ENCODE measurements at regions not wholly inside any gene's neighbourhood (a gene's known extent, or its start where the extent isn't known, plus 50 kb on each side); places are given as distances from the start of the nearest gene placed in this dataset.
"Not testable (repeated sequence)": the region's sequence is repeated elsewhere in the genome, so short reads cannot be mapped to it uniquely, and the experiment has no call there.

DNA sequence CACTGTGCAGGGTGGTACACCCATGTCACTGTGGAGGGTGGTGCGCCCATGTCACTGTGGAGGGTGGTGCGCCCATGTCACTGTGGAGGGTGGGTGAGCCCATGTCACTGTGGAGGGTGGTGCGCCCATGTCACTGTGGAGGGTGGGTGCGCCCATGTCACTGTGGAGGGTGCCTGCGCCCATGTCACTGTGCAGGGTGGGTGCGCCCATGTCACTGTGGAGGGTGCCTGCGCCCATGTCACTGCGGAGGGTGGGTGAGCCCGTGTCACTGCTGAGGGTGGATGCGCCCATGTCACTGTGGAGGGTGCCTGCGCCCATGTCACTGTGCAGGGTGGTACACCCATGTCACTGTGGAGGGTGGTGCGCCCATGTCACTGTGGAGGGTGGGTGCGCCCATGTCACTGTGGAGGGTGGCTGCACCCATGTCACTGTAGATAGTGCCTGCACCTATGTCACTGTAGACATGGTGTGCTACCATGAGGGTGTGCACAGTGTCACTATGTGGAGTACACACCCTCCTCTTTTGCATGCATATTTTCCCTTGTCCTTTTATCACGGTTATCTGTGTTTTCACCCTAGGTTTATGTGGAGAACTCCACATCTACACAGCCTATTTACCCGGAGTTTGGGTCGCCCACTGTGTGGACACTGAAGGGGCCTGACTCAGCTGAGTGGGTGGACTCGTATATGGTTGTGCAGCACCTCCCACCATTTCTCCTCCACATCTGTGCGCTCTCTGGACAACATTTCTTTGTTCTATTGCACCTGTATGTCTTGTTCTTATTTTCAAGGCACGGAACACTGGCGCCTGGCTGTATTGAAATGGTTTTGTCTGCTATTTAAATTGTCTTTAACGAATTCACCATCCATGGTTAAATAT lies 222.4 kb downstream of the ERMARD start:
- not testable (repeated sequence) for ATAC-seq

DNA sequence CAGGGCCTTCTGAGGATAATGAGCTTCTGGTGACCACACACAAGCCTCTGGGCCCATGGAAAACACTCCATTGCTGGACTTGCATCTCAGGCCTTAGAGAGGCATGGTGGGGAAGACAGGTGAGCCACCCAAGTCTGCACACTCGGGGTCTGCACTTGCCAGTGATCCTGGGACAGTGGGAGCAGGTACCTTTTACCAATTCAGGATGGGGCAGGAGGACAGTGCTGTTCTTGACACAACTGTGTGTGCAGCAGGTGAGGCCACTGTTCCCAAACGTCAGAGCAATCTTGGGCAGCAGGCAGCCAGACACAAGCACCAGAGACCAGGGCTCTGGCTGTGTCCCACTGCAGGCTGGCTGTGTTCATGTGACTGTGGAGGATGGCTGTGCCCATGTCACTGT lies 221.3 kb downstream of the ERMARD start:
- ATAC-seq = no peak

DNA sequence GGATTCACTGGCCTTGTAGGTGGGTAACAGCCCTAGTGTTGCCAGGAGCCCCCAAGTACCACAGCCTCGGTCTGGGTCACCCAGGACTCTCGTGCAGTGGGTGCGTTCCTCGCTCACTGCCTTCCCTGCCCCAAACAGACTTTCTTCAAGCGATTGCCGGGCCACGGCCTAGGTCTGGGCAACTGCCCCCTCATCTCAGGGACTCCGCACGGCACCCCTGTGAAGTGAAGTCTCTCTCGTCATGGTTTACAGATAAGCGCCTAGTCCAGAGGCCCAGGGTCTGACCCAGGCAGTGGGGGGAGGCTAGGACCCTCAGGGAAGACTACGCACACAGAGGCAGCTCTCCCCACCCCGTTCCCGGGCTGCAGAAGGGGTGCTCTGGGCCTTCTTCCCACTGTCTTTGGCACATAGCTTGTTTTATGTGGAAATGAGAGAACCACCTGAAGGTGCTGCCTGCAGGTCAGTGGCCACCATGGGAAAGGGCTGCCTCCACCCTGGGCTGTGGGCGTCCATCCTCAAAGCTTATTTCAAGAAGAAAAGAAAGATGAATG lies 220.8 kb downstream of the ERMARD start:
- ATAC-seq = no peak

DNA sequence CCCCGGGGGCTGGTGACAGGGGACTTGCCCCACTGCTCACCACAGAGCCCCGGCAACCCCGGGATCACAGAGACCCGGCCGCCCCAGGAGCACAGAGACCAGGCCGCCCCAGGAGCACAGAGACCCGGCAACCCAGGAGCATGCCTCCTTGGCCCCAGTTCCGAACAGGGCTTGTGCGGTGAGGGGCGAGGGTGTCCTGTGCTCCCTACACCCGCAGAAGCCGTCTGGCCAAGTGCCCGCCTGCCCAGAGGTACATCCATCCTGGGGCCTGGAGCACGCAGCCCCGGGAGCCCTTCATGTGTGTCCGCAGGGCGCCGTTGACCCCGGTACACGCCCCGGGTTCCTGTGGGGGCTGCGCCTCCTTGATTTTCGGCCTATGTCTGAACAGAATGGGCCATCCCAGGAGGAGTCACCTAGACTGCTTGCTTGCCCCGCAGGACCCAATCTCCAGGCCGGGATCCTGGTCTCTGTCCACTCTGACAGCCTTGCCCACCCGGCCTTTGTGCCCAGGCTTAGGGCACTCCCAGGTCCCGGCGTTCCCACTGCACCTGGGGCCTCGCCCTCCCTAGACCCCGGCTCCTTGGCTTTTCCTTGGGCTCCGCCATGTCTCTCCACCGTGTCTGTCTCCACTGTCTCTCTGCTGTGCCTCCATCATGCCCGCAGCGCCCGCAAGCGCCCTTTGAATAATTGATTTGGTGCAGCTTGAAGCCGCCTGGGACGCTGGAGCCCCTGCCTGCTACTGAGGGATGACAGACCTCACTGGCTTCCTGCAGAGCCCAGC lies 219.8 kb downstream of the ERMARD start:
- no peak for ATAC-seq

DNA sequence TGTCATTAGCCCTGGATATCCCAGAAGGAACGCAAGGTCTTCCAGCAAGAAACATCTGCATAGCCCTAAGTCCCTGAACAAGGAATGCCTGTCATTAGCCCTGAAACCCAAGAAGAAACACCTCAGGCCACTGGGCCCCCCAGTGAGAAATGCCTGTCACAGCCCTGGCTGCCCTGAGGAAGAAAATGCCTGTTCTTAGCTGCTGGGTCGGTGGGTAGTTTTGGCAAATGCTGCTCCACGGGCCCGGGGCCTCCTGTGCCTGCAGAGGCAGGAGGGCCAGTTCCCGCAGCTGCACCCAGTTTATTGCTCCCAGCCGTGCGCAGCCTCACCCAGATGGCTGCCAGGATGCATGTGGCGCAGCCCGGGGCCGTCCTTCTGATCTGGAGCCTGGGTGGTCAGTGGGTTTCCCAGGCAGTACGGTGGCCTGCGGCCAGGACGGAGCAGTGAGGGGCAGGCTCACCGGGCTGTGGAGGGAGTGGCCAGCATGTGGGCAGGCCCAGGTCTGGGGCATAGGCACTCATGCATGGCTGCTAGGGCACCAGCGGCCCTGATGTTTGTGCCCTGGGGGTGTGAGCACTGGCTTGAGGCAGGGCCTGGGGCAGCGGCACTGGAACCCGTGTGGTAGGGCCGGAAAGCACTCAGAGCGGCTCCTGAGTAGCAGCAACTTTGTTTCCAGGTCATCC lies 219.0 kb downstream of the ERMARD start:
- ATAC-seq = no peak

DNA sequence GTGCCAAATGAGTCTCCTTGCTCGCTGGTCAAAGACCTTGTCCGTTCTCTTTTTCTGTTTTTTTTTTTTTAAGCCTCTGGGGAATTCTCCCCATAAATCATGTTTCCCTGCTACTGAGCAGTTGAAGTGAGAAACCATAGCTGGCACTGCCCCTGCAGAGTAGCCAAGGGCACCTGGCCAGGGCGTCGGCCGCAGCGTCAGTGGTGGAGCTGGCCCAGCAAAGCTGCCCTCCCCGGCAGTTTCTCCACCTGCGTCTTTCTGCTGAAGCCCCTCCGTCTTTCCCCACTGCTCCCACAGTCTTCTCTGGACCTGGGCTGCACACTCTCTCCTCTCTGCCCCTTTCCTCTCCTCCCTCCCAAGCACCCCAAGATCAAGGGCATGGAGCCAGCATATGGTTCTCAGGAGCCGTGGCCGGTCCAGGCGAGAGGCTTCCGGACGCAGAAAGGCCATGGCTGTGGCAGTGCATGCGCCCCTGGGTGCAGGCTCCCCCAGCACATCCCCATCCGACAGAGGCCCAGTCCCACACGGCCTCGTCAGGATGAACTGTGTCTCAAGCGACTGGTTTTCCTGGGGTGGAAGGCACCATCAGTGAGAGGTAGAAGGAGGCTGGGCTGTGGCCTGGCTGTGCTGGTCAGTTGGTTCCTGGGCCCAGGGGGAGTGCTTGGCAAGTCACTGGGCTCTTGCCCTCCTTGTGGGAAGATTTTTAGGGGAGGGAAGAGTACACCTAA lies 218.1 kb downstream of the ERMARD start:
- no peak for ATAC-seq

DNA sequence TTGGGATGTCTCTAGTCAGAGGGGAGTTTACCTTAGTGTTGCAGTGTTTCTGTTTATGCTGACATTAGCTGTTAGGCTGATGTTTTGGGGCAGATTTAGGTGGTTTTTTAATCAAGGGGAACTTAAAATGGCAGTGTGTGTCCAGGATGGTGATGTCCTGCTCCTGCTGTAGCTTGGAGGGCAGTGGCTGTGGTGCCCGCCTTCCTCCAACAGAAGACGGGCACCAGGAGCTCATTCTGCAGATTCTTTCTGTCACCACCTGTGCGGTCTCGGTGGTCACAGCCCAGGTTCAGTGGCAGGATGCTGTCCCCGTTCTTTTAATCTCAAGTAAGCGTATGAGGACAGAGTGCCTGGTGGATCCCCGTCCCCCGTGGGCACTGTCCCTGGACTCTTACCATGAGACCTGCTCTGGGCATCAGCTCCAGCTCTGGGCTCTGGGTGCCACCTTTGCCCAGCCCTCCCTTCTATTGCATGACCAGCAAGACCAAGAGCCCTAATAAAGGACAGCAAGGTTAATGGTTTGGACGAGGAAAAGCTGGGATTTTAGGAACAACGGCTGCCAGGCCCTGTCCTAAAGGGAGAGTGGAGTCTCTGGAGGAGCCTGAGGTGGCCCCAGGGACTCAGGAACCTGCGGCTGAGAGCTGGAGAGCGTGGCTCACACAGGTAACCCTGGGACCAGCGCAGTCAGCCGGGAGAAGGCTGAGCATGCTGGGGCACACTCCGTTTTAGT lies 217.3 kb downstream of the ERMARD start:
- no peak for ATAC-seq

DNA sequence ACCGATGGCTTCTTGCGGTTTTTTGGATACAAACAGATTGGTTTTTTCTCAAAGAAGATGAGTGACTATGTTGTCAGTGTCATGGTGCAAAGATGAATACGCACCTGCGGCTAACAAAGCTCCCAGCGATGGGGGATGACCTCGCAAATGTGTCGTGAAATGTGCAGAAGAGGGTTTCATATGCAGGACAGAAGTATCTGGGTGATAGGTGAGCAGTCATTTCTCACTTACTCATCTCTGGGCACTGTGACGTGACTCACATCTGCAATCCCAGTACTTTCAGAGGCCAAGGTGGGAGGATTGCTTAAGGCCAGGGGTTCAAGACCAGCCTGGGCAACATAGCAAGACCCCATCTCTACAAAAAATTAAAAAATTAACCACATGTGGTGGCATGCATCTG lies 216.3 kb downstream of the ERMARD start:
- ATAC-seq = no peak

DNA sequence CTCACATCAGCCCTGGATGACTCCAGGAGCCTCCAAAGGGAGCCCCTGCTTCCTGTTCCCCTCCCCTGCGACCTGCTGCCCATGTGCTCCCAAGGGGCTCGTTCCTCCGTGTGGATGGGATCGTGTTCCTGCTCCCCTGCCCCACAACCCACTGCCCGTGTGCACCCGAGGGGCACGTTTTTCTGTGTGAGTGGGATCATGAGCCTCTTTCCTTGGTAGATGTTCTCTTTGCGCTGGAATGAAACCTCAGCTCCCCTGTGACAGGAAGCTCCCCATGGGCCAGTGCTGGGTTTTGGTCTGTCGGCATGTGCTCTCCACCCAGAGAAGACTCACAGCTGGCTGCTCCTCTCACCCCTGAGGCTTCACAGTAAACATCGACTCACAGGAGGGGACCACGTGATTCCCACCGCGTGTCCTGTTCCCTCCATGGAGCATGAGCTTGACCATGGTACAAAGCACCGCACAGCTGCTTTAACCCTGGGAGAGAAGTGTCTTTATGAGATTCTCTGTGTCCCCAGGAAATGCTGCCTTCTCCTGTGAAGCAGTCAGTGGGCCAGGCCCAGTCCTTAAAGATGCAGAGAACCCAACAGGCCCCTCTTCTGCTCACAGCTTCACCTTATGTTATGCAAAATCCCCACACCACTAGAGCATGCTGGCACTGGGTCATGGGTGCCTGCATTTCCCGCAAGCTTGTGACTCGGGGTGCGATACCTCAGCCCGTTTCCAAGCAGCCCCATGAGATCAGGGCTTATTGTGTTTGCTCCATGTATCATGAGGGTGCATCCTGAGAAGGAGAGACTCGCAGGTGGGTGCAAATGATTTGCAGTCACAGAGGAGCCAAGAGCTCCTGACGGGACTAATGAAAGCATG lies 215.1 kb downstream of the ERMARD start:
- no peak for ATAC-seq

DNA sequence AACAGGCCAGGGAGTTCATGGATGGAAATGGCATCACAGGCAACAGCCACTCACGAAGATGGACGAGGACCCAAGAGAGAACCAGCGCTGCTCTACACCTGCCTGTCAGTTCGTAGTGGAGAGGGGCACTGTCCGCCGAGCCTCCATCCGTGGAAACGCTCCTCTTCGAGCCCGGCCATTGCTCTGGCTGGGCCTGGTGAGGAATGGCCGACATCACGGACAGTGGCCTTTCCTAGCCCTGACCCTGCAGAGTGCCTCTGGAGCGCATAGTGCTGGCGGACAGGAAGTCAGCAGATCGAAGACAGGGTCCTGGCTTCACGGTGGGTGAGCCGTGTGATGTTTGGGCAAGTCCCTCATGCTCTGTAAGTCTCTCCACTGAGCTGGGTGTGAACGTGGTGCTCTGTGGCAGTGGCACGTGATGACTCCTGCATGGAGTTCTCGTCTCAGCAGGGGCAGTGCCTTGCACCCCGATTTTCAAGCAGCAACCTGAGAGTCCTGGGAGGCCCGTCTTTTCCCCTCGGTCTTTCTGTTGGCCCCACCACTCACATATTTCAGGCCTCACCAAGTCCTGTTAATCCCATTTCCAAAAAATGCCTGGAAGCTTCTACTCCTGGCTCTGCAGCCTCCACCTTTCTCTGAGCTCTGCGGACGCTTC lies 214.4 kb downstream of the ERMARD start:
- no peak for ATAC-seq

DNA sequence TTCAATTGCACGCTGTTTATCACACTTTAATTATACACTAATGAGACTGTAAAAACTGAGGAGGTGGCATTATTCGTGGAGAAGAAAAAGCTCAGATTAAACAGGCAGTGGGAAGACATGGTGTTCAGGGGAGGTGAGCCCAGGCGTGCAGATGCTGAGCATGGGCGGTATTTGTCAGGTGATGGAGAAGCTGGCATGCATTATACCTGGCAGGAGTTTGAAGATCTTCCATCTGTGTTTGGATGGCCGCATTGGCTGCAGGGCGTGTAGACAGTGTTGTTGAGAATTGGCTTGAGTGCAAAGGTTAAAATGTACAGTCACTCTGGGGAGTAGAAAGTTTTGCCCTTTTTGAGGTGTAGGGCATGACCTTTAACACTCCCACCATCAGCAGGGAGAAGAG lies 213.8 kb downstream of the ERMARD start:
- no peak for ATAC-seq

DNA sequence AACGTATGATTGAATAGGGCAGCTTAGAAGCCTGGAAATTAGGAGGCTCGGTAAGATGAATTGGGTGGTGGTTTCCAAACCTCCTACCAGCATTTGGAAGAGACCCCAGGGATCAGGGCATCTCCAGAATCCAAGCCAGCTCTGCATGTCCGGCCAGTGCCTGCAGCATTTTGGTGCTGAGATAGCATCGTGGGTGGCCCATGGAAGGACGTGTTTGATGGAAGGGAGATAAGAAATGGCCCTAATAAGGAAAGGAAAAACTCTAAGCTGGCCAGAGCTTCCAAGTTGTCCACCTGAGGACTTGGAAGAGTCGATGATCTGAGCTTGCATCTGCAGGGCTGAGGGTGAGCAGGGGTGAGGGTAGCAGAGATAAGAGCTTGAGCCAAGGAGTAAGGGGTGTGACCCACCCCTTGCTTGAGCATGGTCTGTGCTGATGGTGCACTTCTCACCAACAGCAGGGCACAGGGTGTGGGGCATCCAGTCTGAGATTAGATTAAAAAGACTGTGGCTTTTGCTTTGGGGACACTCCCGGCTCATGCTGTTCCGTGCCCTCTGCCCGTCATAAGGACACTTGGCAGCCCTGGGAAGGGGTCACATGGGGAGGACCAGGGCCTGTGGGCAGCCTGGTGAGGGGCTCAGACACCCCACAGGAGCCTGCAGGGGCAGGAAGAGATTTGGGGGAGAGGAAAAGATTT lies 213.2 kb downstream of the ERMARD start:
- no peak for ATAC-seq

DNA sequence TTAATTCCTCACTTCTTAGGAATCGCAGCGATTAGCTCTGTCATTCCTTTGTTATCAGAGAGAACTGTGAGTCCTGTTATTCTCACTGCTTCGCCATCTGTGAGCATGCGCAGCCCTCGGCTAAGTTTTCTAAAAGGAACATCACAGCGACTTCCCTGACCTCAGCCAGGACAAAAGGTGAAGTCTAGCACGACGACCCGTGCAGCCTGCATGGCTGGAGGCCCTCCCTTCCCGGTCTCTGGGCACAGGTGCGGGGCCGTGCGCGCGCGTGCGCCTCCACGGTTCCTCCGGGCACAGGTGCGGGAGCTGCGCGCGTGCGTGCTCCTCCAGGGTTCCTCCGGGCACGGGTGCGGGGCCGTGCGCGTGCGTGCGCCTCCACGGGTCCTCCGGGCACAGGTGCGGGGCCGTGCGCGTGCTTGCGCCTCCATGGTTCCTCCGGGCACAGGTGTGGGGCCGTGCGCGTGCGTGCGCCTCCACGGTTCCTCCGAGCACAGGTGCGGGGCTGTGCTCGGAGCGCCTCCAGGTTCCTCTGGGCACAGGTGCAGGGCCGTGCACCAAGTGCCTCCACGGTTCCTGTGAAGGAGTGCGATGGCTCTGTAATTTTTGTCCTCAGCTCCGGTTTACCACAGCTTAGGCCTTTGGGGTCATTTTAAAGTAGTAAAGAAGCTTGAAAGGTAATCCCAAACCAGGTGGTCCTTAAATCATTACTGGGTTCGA lies 212.3 kb downstream of the ERMARD start:
- no peak for ATAC-seq

DNA sequence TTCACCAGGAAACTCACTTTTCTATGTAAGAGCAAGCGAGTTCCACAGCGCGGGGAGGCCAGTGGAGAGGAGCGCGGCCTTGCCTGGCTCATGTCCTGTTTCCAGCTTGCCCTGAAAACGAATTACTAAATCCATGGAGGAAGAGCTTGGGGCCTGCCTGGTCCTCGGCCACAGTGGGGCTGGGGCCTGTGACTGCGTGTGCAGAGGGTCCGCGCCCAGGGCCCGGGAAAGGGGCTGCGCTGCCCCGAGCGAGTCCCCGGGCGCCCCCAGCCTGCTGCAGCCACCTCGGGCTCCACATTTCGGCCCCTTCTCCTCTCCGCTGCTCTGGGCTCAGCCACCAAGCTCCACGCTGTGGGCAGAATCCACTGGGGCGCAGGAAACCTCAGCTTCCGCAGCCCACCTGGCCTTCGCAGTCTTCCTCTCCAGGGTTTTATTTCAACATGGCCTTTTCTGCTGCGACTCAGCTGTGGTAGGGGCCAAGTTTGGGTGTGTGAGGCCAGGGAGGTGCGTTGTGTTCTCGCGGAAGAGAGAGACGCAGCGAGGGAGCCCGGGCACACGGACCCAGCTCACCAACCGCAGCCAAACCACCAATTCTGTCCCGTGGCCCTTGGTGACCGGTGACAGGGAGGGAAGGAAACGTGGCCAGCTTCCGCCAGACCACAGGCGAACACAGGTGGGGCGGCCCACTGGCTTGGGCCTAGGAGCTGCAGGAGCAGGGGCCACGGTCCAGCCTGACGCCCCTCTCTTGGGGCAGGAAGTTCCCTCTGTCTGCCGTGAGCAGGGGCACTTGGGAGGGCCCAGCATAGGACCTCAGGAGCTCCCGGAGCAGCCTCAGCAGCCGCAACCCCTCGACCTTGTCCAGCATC lies 211.4 kb downstream of the ERMARD start:
- no peak for ATAC-seq

DNA sequence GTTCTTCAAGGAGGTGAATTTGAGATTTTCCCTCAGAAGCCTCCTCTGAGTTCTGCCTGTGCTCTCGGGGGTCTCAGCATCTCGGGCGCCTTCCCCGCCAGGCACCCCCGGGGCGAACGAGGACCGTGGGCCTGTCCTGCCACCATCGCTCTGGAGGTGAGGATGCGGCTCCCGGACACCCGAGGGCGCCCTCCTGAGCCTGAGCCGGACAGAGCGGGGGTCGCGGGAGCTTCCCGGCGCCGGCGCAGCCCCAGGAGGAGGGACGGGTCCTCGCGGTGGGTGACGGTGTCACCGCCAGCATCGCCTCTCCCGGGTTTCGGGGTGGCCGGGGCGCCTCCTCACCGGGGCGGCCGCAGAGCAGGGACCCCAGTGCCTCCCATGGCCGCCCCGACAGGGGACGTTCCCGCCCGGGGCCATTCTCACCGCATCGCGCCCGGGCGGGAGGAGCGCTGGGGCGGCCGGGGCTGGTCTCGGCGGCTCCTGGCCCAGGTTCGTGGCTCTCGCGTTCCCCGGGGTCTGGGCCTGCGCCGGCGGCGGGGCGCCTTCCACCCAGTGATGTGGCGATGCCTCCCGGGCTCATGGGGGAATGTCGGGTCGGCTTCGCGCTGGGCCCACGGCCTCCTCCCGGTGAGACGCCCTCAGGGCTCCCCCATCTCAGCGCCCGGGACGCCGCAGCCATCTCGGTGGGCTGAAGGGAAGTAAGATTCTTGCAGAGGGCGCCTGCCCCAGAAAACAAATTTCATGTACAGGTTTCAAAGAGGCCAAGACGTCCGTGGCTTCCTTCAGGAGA lies 210.5 kb downstream of the ERMARD start:
- ATAC-seq = no peak

DNA sequence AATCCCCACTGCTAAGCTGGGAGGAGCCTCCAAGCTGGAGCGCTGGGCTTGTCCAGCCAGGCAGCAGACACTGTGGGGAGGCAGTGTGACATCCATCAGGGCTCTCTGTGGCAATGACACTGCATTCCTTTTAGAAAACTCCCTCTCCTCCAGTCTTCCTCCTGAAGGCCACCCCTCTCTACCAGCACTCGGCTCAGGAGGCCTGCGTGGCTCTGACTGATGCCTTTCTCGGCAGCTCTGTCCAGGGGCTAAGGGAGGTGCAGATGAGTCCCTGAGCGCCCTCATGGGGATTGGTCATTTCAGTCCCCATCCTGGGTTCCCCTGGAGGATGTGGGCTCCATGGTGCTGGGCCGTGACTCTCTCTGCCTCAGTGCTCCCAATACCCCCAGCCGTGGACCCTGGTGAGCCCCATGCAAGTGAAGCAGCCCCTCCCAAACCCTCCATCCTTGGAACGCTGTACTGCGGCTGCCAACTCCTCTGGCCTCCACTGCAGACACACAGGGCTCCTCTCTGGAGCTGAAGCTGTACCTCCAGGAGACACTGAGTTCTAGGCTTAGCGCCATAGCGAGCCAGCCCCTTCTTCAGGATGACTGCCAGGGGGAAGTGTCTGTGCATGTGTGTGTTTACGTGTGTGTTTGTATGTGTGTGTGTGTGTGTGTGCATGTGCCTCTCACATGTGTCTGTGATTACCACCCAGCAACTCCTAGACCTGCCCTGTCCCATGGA lies 209.6 kb downstream of the ERMARD start:
- no peak for ATAC-seq

Measured in esophagus mucosa (tissue), 1 donor.